ENCODE measurements at regions not wholly inside any gene's neighbourhood (a gene's known extent, or its start where the extent isn't known, plus 50 kb on each side); places are given as distances from the start of the nearest gene placed in this dataset.

GRCh38 chr6:155853011-155853410 is 397.4 kb upstream of the NOX3 start:
- no peaks in the 10 kb centered on the region for H3F3A ChIP-seq (replicated peaks; ENCODE audit: low read depth)
- no peak overlapping the region for H3K4me3 ChIP-seq
- ATAC-seq (no peak), DNase-seq (ENCODE audit: low spot score) (no peak)
- H2AFZ ChIP-seq = peak overlapping the region; percentile 52; the same call in 1 of the 2 replicates
- Mint-ChIP-seq H3K27me3 (ENCODE audit: insufficient read depth, low read depth, poor library complexity) (peaks cover 1% of the 10 kb centered on the region), H3K36me3 (ENCODE audit: low read depth) (peaks cover 2% of the 10 kb centered on the region; the same call in 2 of the 3 replicates), H3K27ac (no peak overlapping the region), H3K4me1 (peaks cover 14% of the 10 kb centered on the region; the same call in 2 of the 3 replicates), H3K4me3 (no peak overlapping the region), H3K9me3 (peaks cover 1% of the 10 kb centered on the region; the same call in 2 of the 3 replicates)
- no peaks in the 10 kb centered on the region for H3K79me2 ChIP-seq (replicated peaks; ENCODE audit: insufficient read depth)
- H3K27ac ChIP-seq (ENCODE audit: low read depth) = no peak overlapping the region
- no peak overlapping the region for H3K4me2 ChIP-seq
- TF ChIP-seq EZH2phosphoT487 (IDR thresholded peaks at IDR 0.05; ENCODE audit: unreplicated experiment) (no peak), JUNB (IDR thresholded peaks at IDR 0.05; ENCODE audit: unreplicated experiment) (no peak), ZNF331 (CRISPR knock-in tag; IDR thresholded peaks at IDR 0.05; ENCODE audit: low read depth) (no peak), POLR2AphosphoS5 (IDR thresholded peaks at IDR 0.05; ENCODE audit: low read depth) (no peak), EZH2 (IDR thresholded peaks at IDR 0.05; ENCODE audit: low read depth, unreplicated experiment) (no peak), STAT1 (IDR thresholded peaks at IDR 0.05; ENCODE audit: unreplicated experiment) (no peak), REST (IDR thresholded peaks at IDR 0.05; ENCODE audit: unreplicated experiment) (no peak)
- H3K4me1 ChIP-seq (ENCODE audit: insufficient read depth) = no peaks in the 10 kb centered on the region; the same call in 1 of the 2 replicates
- no peaks in the 10 kb centered on the region for H3K36me3 ChIP-seq (ENCODE audit: insufficient read depth)
- 0 out of 2 replicates have a peak, but pooled peaks cover 8% of the 10 kb centered on the region for H3K9me2 ChIP-seq (ENCODE audit: insufficient read depth)
- H3K27me3 ChIP-seq (ENCODE audit: insufficient read depth) = no peaks in the 10 kb centered on the region
- no peaks in the 10 kb centered on the region for H4K20me1 ChIP-seq (replicated peaks; ENCODE audit: insufficient read depth)

- Histone ChIP-seq H3K4me3 (no peak overlapping the region), H3K4me1 (ENCODE audit: insufficient read depth) (no peaks in the 10 kb centered on the region; the same call in 1 of the 2 replicates), H3K9me2 (ENCODE audit: insufficient read depth) (0 out of 2 replicates have a peak, but pooled peaks cover 8% of the 10 kb centered on the region), H4K20me1 (replicated peaks; ENCODE audit: insufficient read depth) (no peaks in the 10 kb centered on the region), H2AFZ (0 out of 2 replicates have a peak overlapping the region, but pooled peaks have one; percentile 23), H3K27me3 (ENCODE audit: insufficient read depth) (no peaks in the 10 kb centered on the region), H3K27ac (ENCODE audit: low read depth) (no peak overlapping the region), H3K36me3 (ENCODE audit: insufficient read depth) (no peaks in the 10 kb centered on the region), H3K79me2 (replicated peaks; ENCODE audit: insufficient read depth) (no peaks in the 10 kb centered on the region), H3K4me2 (no peak overlapping the region), H3F3A (replicated peaks; ENCODE audit: low read depth) (no peaks in the 10 kb centered on the region)
- DNase-seq (ENCODE audit: low spot score) = no peak
- no peak overlapping the region for H3K4me3 Mint-ChIP-seq
- H3K36me3 Mint-ChIP-seq (ENCODE audit: low read depth) = 0 out of 3 replicates have a peak, but pooled peaks cover 1% of the 10 kb centered on the region
- H3K27me3 Mint-ChIP-seq (ENCODE audit: insufficient read depth, low read depth, poor library complexity) = peaks cover 1% of the 10 kb centered on the region
- ATAC-seq = no peak
- H3K4me1 Mint-ChIP-seq = peaks cover 10% of the 10 kb centered on the region; the same call in 2 of the 3 replicates
- H3K27ac Mint-ChIP-seq = peak overlapping the region; percentile 50; the same call in 1 of the 2 replicates
- H3K9me3 Mint-ChIP-seq = peaks cover 9% of the 10 kb centered on the region; the same call in 2 of the 3 replicates
- no peak for TF ChIP-seq JUNB (IDR thresholded peaks at IDR 0.05; ENCODE audit: unreplicated experiment)
- TF ChIP-seq ZNF462 (CRISPR knock-in tag; IDR thresholded peaks at IDR 0.05) = no peak
- no peak for TF ChIP-seq ETS1 (IDR thresholded peaks at IDR 0.05)
- TF ChIP-seq POLR2AphosphoS5 (IDR thresholded peaks at IDR 0.05; ENCODE audit: low read depth) = no peak
- TF ChIP-seq EZH2phosphoT487 (IDR thresholded peaks at IDR 0.05; ENCODE audit: unreplicated experiment) = no peak
- TF ChIP-seq ZNF114 (CRISPR knock-in tag; IDR thresholded peaks at IDR 0.05) = no peak
- TF ChIP-seq NANOG (IDR thresholded peaks at IDR 0.05; ENCODE audit: borderline replicate concordance) = no peak
- TF ChIP-seq EZH2 (IDR thresholded peaks at IDR 0.05; ENCODE audit: low read depth, unreplicated experiment) = no peak
Observed at GRCh38 chr6:155850408-155850841, 394.8 kb upstream of the NOX3 start.

All from GM23338 (cell line).